ENCODE measurements at regions not wholly inside any gene's neighbourhood (a gene's known extent, or its start where the extent isn't known, plus 50 kb on each side); places are given as distances from the start of the nearest gene placed in this dataset.

DNA sequence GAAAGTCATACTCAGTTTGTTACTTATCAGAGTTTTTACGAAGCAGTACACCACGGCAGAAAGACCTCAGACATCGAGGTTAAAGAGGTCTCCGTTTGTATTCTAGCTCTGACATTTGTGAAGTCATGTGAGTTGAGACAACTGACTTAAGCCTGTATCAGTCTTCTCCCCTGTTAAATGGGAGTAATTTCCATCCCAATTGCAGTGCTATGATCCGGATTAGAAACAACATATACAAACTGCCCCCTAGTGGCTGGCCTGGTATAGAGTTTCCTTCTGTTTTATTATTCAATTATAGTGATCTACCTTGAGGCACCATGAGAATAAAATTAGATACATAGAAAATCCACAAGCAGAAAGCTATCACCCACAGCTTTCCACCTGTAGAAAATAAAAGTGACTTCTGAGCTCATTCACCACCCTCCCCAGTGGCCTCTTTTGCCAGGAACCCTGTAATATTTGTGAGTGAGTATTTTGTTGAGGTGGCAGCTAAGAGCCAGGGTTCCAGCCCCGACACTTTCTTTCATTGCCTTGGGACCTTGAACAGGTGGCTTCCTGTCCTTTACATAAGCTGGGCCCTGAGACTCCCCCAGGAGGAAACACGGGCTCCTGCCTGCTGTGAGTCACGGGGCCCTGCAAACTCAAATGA, 607.2 kb upstream of the MGMT start:
- Histone ChIP-seq H3F3A (ENCODE audit: control insufficient read depth, insufficient read depth) (no peaks in the 10 kb centered on the region), H4K20me1 (ENCODE audit: control insufficient read depth, insufficient read depth, low read depth, low read length) (no peaks in the 10 kb centered on the region), H3K36me3 (ENCODE audit: control insufficient read depth, low read length) (no peaks in the 10 kb centered on the region), H3K4me1 (ENCODE audit: control insufficient read depth, low read length) (no peaks in the 10 kb centered on the region), H3K9me2 (replicated peaks; ENCODE audit: control insufficient read depth, low read length) (no peaks in the 10 kb centered on the region), H3K9me3 (ENCODE audit: control insufficient read depth, insufficient read depth, low read length) (no peaks in the 10 kb centered on the region), H3K27me3 (ENCODE audit: control insufficient read depth, low read length) (no peaks in the 10 kb centered on the region), H3K4me3 (ENCODE audit: low read length) (no peak overlapping the region), H3K4me2 (ENCODE audit: low read length) (no peak overlapping the region), H3K27ac (ENCODE audit: low read depth, low read length) (no peak overlapping the region), H3K79me2 (ENCODE audit: control insufficient read depth, low read length) (no peaks in the 10 kb centered on the region)
- TF ChIP-seq, protein P1, sequence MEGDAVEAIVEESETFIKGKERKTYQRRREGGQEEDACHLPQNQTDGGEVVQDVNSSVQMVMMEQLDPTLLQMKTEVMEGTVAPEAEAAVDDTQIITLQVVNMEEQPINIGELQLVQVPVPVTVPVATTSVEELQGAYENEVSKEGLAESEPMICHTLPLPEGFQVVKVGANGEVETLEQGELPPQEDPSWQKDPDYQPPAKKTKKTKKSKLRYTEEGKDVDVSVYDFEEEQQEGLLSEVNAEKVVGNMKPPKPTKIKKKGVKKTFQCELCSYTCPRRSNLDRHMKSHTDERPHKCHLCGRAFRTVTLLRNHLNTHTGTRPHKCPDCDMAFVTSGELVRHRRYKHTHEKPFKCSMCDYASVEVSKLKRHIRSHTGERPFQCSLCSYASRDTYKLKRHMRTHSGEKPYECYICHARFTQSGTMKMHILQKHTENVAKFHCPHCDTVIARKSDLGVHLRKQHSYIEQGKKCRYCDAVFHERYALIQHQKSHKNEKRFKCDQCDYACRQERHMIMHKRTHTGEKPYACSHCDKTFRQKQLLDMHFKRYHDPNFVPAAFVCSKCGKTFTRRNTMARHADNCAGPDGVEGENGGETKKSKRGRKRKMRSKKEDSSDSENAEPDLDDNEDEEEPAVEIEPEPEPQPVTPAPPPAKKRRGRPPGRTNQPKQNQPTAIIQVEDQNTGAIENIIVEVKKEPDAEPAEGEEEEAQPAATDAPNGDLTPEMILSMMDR (IDR thresholded peaks at IDR 0.05; ENCODE audit: low read depth, low read length, poor library complexity, severe bottlenecking): peak; percentile 80
- TF ChIP-seq EZH2phosphoT487 (IDR thresholded peaks at IDR 0.05; ENCODE audit: borderline replicate concordance, low read length): no peak

DNA sequence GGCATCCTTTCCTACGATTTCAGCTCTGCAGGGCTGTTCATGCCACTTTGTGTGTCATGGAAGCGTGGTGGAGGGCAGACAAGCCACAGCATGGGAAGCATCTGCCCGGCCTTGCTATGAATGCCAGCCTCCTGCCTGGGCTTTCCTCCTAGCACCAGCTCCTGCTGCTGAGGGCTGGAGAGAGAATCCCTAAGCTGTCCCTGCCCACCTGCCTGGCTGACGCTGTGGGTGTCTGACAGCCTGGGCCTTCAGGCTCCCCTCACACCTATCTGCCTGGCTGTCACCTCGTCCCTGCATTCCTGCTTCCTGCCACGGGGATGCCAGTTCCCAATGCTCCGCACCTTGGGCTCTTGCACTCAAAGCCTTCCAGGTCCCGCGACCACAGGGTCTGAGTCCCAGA, 606.5 kb upstream of the MGMT start:
- Histone ChIP-seq H3F3A (ENCODE audit: control insufficient read depth, insufficient read depth) (no peaks in the 10 kb centered on the region), H3K4me2 (ENCODE audit: low read length) (no peak overlapping the region), H3K4me3 (ENCODE audit: low read length) (no peak overlapping the region), H3K36me3 (ENCODE audit: control insufficient read depth, low read length) (no peaks in the 10 kb centered on the region), H3K4me1 (ENCODE audit: control insufficient read depth, low read length) (no peaks in the 10 kb centered on the region), H3K79me2 (ENCODE audit: control insufficient read depth, low read length) (no peaks in the 10 kb centered on the region), H4K20me1 (ENCODE audit: control insufficient read depth, insufficient read depth, low read depth, low read length) (no peaks in the 10 kb centered on the region), H3K9me2 (replicated peaks; ENCODE audit: control insufficient read depth, low read length) (no peaks in the 10 kb centered on the region), H3K27ac (ENCODE audit: low read depth, low read length) (no peak overlapping the region), H3K9me3 (ENCODE audit: control insufficient read depth, insufficient read depth, low read length) (no peaks in the 10 kb centered on the region), H3K27me3 (ENCODE audit: control insufficient read depth, low read length) (no peaks in the 10 kb centered on the region)
- TF ChIP-seq EZH2phosphoT487 (IDR thresholded peaks at IDR 0.05; ENCODE audit: borderline replicate concordance, low read length): no peak
- TF ChIP-seq, protein P1 (IDR thresholded peaks at IDR 0.05; ENCODE audit: low read depth, low read length, poor library complexity, severe bottlenecking): no peak

DNA sequence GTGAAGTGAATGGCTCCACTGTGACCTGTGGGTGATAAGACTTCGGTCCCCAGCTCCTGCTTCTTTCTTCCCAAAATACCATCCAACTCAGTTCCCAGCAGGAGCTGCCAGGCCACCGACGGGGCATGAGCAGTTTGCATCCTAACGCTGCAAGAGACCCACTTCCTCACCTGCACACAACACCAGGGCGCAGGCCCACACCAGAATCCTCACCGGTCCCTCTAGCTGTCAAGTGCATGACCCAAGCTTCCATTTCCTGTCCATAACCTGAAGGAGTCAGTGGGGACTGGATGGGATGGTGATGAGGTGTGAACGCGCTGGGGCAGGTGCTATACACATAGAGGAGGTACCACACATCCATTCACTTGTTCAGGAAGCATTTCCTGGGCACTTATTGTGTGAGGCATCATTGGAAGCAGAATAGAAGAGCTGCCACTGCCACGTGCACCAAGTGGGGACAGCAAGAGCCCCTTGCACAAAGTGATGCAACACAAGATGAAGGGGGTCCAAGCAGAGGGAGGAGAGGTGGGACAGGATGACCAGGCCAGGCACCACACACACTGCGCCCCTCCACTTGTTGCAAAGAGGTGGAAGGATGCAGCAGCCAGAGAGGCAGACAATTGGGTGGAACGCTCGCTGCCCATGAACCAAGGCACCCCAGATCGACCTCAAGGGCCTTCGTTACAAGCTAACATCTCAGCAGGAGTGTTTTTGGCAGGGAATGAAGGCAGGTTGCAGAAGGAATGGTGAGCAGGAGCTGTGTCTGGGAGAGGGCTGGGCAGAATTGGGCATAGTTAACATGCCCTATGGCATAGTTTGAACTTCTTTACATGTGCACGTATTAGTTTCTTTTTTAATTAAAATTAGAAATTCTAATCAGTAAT, 605.8 kb upstream of the MGMT start:
- TF ChIP-seq, protein P1 (IDR thresholded peaks at IDR 0.05; ENCODE audit: low read depth, low read length, poor library complexity, severe bottlenecking): no peak
- no peak for TF ChIP-seq EZH2phosphoT487 (IDR thresholded peaks at IDR 0.05; ENCODE audit: borderline replicate concordance, low read length)
- H3K36me3 ChIP-seq (ENCODE audit: control insufficient read depth, low read length): no peaks in the 10 kb centered on the region
- H3K9me2 ChIP-seq (replicated peaks; ENCODE audit: control insufficient read depth, low read length): no peaks in the 10 kb centered on the region
- no peak overlapping the region for H3K27ac ChIP-seq (ENCODE audit: low read depth, low read length)
- no peaks in the 10 kb centered on the region for H3K79me2 ChIP-seq (ENCODE audit: control insufficient read depth, low read length)
- H3K27me3 ChIP-seq (ENCODE audit: control insufficient read depth, low read length): no peaks in the 10 kb centered on the region
- H3F3A ChIP-seq (ENCODE audit: control insufficient read depth, insufficient read depth): no peaks in the 10 kb centered on the region
- H3K4me2 ChIP-seq (ENCODE audit: low read length): no peak overlapping the region
- H3K4me3 ChIP-seq (ENCODE audit: low read length): no peak overlapping the region
- no peaks in the 10 kb centered on the region for H3K9me3 ChIP-seq (ENCODE audit: control insufficient read depth, insufficient read depth, low read length)
- no peaks in the 10 kb centered on the region for H4K20me1 ChIP-seq (ENCODE audit: control insufficient read depth, insufficient read depth, low read depth, low read length)
- no peaks in the 10 kb centered on the region for H3K4me1 ChIP-seq (ENCODE audit: control insufficient read depth, low read length)

All from DOHH2 (cell line).